Caco-2 (cell line): ENCODE measurements at regions not wholly inside any gene's neighbourhood (a gene's known extent, or its start where the extent isn't known, plus 50 kb on each side); places are given as distances from the start of the nearest gene placed in this dataset.

Source experiments
- BruUV-seq: library from RNA; stranded (reverse); fragments of 400-500 nt; replicated peaks from 2 replicates; lab custom pipeline; 2021; lab: Mats Ljungman, UMichigan
- CTCF ChIA-PET: fragments of 300-600 bp; sonication (Branson Sonifier 250); formaldehyde crosslinking; loops from one replicate; lab custom pipeline; 2022; ENCODE audit warnings: antibody characterized with exemption; lab: Charles Lee
- POLR2A ChIA-PET: fragments of 300-600 bp; sonication (Branson Sonifier 250); formaldehyde crosslinking; loops from one replicate; lab custom pipeline; 2022; ENCODE audit warnings: antibody characterized with exemption; lab: Charles Lee
- DNase-seq, 2 experiments: peaks; one replicate each; pipeline versions ENCODE4 v3.0.0 to v3.0.0-alpha.2; 2020 to 2022
- H3K27me3 ChIP-seq: replicated peaks from 2 replicates; pipeline ENCODE4 v1.6.0; 2011; ENCODE audit warnings: low read length; ENCODE audit not compliant: control insufficient read depth, insufficient read depth
- H3K36me3 ChIP-seq: 2 replicates; pipeline ENCODE4 v1.5.1; 2011; ENCODE audit warnings: low read length; ENCODE audit not compliant: control insufficient read depth, insufficient read depth
- H3K4me1 ChIP-seq: fragments of 250-450 bp; sonication (Bioruptor Pico); 2 replicates; pipeline ENCODE4 v1.5.1; 2020; ENCODE audit warnings: mild to moderate bottlenecking
- H3K4me3 ChIP-seq: 2 replicates; pipeline ENCODE4 v1.5.1; 2011; ENCODE audit warnings: low read depth, mild to moderate bottlenecking, control low read depth, low read length
- H3K9me3 ChIP-seq: fragments of 250-450 bp; sonication (Bioruptor Pico); 2 replicates; pipeline ENCODE4 v1.5.1; 2020; ENCODE audit warnings: mild to moderate bottlenecking, moderate library complexity
- H3K27ac Mint-ChIP-seq: one replicate; pipeline ENCODE4 v1.8.0; 2022; ENCODE audit warnings: mixed read lengths; ENCODE audit not compliant: unreplicated experiment
- H3K27me3 Mint-ChIP-seq: one replicate; pipeline ENCODE4 v1.8.0; 2022; ENCODE audit warnings: mixed read lengths; ENCODE audit not compliant: insufficient read depth, unreplicated experiment
- H3K36me3 Mint-ChIP-seq: one replicate; pipeline ENCODE4 v1.8.0; 2022; ENCODE audit warnings: mild to moderate bottlenecking, mixed read lengths; ENCODE audit not compliant: insufficient read depth, unreplicated experiment
- H3K4me1 Mint-ChIP-seq: one replicate; pipeline ENCODE4 v1.8.0; 2022; ENCODE audit warnings: low read depth, mixed read lengths; ENCODE audit not compliant: unreplicated experiment
- H3K4me3 Mint-ChIP-seq: one replicate; pipeline ENCODE4 v1.8.0; 2022; ENCODE audit warnings: mild to moderate bottlenecking, moderate library complexity, mixed read lengths; ENCODE audit not compliant: unreplicated experiment
- H3K9me3 Mint-ChIP-seq: one replicate; pipeline ENCODE4 v1.8.0; 2022; ENCODE audit warnings: mixed read lengths; ENCODE audit not compliant: unreplicated experiment
- CTCF ChIP-seq, 2 experiments: fragments of 200-600 bp in 1 of 2; IDR thresholded peaks; 1 replicate in 1 of 2; 2 replicates in 1 of 2; pipeline versions ENCODE4 v1.5.1 to v1.8.0; 2011 to 2022; ENCODE audit warnings: antibody characterized with exemption in 1 of 2, control low read depth in 1 of 2, inconsistent platforms in 1 of 2, low read depth in 1 of 2, low read length in 1 of 2, mild to moderate bottlenecking in 1 of 2, moderate library complexity in 1 of 2; ENCODE audit not compliant: insufficient read depth in 1 of 2, severe bottlenecking in 1 of 2, unreplicated experiment in 1 of 2
- intact Hi-C: fragments of 100-400 bp; cut with micrococcal nuclease; formaldehyde crosslinking; loops from one replicate; pipeline ENCODE4 v1.10.0; 2022; ENCODE audit not compliant: unreplicated experiment

- CTCF ChIA-PET = no interaction called here
- intact Hi-C loops = no loop called here
- BruUV-seq = no TSS peak
Measured at GRCh38 chrX:8873102-8873501, 71.9 kb upstream of the FAM9A start.

GRCh38 chrX:8870411-8870810 lies 69.2 kb upstream of the FAM9A start:
- intact Hi-C loops = no loop called here
- DNase-seq = no peak
- Mint-ChIP-seq H3K36me3 (no peaks in the 10 kb centered on the region), H3K27ac (no peak overlapping the region), H3K9me3 (no peaks in the 10 kb centered on the region), H3K27me3 (no peaks in the 10 kb centered on the region), H3K4me1 (no peaks in the 10 kb centered on the region), H3K4me3 (no peak overlapping the region)
- Histone ChIP-seq H3K4me1 (no peaks in the 10 kb centered on the region), H3K9me3 (no peaks in the 10 kb centered on the region), H3K27me3 (no peaks in the 10 kb centered on the region), H3K36me3 (no peaks in the 10 kb centered on the region; the same call in 1 of the 2 replicates), H3K4me3 (no peak overlapping the region)
- no peak for TF ChIP-seq CTCF (IDR thresholded peaks at IDR 0.05; ENCODE audit: insufficient read depth in 1 of 2, low read depth in 1 of 2, low read length in 1 of 2, severe bottlenecking in 1 of 2, unreplicated experiment in 1 of 2)
- no TSS peak for BruUV-seq
- POLR2A ChIA-PET = no interaction called here
- CTCF ChIA-PET = no interaction called here

More at GRCh38 chrX:8873102-8873501, 71.9 kb upstream of the FAM9A start:
- no peak for DNase-seq
- TF ChIP-seq CTCF (IDR thresholded peaks at IDR 0.05; ENCODE audit: insufficient read depth in 1 of 2, low read depth in 1 of 2, low read length in 1 of 2, severe bottlenecking in 1 of 2, unreplicated experiment in 1 of 2) = no peak
- H3K4me3 ChIP-seq = no peak overlapping the region
- POLR2A ChIA-PET = no interaction called here
- no peaks in the 10 kb centered on the region; the same call in 1 of the 2 replicates for H3K36me3 ChIP-seq
- no peaks in the 10 kb centered on the region for H3K9me3 ChIP-seq
- H3K4me1 Mint-ChIP-seq = no peaks in the 10 kb centered on the region
- no peak overlapping the region for H3K27ac Mint-ChIP-seq
- H3K9me3 Mint-ChIP-seq = no peaks in the 10 kb centered on the region
- H3K27me3 ChIP-seq = no peaks in the 10 kb centered on the region
- H3K4me1 ChIP-seq = no peaks in the 10 kb centered on the region
- no peaks in the 10 kb centered on the region for H3K27me3 Mint-ChIP-seq
- H3K36me3 Mint-ChIP-seq = no peaks in the 10 kb centered on the region
- no peak overlapping the region for H3K4me3 Mint-ChIP-seq

- Mint-ChIP-seq H3K36me3 (no peaks in the 10 kb centered on the region), H3K27me3 (no peaks in the 10 kb centered on the region), H3K27ac (no peak overlapping the region), H3K9me3 (no peaks in the 10 kb centered on the region), H3K4me1 (no peaks in the 10 kb centered on the region), H3K4me3 (no peak overlapping the region)
- no peak for DNase-seq
- no peaks in the 10 kb centered on the region for H3K9me3 ChIP-seq
- TF ChIP-seq CTCF (IDR thresholded peaks at IDR 0.05; ENCODE audit: insufficient read depth in 1 of 2, low read depth in 1 of 2, low read length in 1 of 2, severe bottlenecking in 1 of 2, unreplicated experiment in 1 of 2) = no peak
- no peaks in the 10 kb centered on the region for H3K27me3 ChIP-seq
- BruUV-seq = no TSS peak
- no peaks in the 10 kb centered on the region; the same call in 1 of the 2 replicates for H3K36me3 ChIP-seq
- ChIA-PET POLR2A (no interaction called here), CTCF (no interaction called here)
- H3K4me1 ChIP-seq = no peaks in the 10 kb centered on the region
- H3K4me3 ChIP-seq = no peak overlapping the region
- intact Hi-C loops = no loop called here
Measured at GRCh38 chrX:8869812-8870211, 68.6 kb upstream of the FAM9A start.
